ENCODE measurements at regions not wholly inside any gene's neighbourhood (a gene's known extent, or its start where the extent isn't known, plus 50 kb on each side); places are given as distances from the start of the nearest gene placed in this dataset.
"Not testable (repeated sequence)": the region's sequence is repeated elsewhere in the genome, so short reads cannot be mapped to it uniquely, and the experiment has no call there.

DNA sequence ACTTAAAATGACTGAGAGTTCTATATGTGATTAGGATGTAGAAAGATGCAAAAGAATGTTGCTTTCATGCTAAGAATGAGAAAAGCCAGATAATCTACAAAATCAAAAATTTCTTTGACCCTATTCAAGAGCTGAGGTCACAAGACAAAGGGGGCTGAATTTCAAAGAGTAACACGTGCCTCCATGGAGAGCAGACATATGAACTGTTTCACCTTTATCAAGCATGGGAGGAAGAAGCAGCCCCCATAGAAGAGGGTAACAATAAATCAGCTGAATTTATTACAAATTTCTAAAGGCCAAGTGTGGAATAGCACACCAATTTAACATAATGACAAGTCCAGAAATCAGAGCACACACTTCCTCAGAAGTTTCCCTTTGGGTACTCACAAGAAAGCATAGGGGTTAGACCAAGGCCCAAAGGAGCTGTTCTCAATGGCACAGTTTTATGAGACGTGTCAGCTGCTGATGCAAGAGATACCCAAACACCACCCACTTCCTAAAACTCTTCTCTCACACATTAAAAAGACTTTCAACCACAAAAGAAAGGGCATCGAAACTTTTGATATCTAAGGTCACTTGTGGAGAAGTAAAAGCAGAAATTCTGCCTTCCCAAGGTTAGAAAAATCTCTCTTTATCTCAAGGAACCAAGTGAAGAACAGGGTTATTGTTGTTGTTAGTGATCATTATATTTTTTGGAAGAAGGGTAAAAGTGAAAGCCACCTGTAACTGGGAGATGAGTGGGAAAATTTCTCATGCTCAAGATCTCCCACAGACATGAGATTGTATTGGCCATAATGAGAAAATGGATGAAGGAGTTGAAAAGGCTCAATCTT, 950.1 kb downstream of the TRIB2 start:
- H3K4me1 Mint-ChIP-seq: peaks cover 3% of the 10 kb centered on the region
- H3K4me3 Mint-ChIP-seq: no peak overlapping the region
- H3K9me3 Mint-ChIP-seq: peaks cover 7% of the 10 kb centered on the region
- no peaks in the 10 kb centered on the region for H3K27me3 Mint-ChIP-seq
- H3K27ac Mint-ChIP-seq: no peak overlapping the region
- no peak for ATAC-seq (ENCODE audit: low read depth)
- DNase-seq: no peak
- POLR2A ChIA-PET: no interaction called here
- no peaks in the 10 kb centered on the region for H3K36me3 Mint-ChIP-seq

GRCh38 chr2:13667415-13667757, 950.6 kb downstream of the TRIB2 start:
- Mint-ChIP-seq H3K4me3 (no peak overlapping the region), H3K36me3 (no peaks in the 10 kb centered on the region), H3K9me3 (peaks cover 7% of the 10 kb centered on the region), H3K4me1 (peaks cover 3% of the 10 kb centered on the region), H3K27ac (no peak overlapping the region), H3K27me3 (no peaks in the 10 kb centered on the region)
- ATAC-seq (ENCODE audit: low read depth): no peak
- POLR2A ChIA-PET: no interaction called here
- DNase-seq: no peak

DNA sequence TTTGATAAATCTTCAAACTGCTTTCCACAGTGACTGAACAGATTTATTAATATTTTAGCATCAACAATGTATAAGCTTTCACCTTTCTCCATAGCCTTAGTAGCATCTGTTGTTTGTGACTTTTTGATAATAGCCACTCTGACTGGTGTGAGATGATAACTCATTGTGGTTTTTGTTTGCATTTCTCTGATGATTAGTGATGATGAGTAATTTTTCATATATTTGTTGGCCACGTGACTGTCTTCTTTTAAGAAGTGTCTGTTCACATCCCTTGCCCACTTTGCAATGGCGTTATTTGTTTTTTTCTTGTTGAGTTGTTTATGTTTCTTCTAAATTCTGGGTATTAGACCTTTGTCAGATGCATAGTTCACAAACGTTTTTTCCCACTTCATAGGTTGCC, 952.9 kb downstream of the TRIB2 start:
- POLR2A ChIA-PET: no interaction called here
- Mint-ChIP-seq H3K9me3 (peaks cover 4% of the 10 kb centered on the region), H3K4me1 (peaks cover 3% of the 10 kb centered on the region), H3K27me3 (no peaks in the 10 kb centered on the region), H3K4me3 (no peak overlapping the region), H3K36me3 (no peaks in the 10 kb centered on the region), H3K27ac (no peak overlapping the region)
- ATAC-seq (ENCODE audit: low read depth): no peak
- no peak for DNase-seq

DNA sequence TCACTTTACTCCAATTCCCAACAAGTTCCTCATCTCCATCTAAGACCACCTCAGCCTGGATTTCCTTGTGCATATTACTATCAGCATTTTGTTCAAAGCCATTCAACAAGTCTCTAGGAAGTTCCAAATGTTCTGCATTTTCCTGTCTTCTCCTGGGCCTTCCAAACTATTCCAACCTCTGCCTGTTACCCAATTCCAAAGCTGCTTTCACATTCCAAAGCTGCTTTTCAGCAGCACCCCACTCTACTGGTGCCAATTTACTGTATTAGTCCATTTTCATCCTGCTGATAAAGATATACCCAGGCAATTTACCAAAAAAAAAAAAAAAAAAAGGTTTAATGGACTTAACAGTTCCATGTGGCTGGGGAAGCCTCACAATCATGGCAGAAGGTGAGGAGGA, 957.1 kb downstream of the TRIB2 start:
- POLR2A ChIA-PET, H3K4me3 Mint-ChIP-seq, H3K36me3 Mint-ChIP-seq: not testable (repeated sequence)

GRCh38 chr2:13676269-13676668, 956.2 kb upstream of the LRATD1 start:
- no peak for ATAC-seq (ENCODE audit: low read depth)
- Mint-ChIP-seq H3K4me1 (no peaks in the 10 kb centered on the region), H3K4me3 (no peak overlapping the region), H3K27me3 (no peaks in the 10 kb centered on the region), H3K9me3 (no peaks in the 10 kb centered on the region), H3K36me3 (no peaks in the 10 kb centered on the region), H3K27ac (no peak overlapping the region)
- POLR2A ChIA-PET: no interaction called here
- DNase-seq: no peak

More for the DNA sequence above, 957.1 kb downstream of the TRIB2 start:
- H3K4me1 Mint-ChIP-seq; ATAC-seq (ENCODE audit: low read depth); H3K27me3 Mint-ChIP-seq; H3K27ac Mint-ChIP-seq; H3K9me3 Mint-ChIP-seq; DNase-seq: not testable (repeated sequence)

DNA sequence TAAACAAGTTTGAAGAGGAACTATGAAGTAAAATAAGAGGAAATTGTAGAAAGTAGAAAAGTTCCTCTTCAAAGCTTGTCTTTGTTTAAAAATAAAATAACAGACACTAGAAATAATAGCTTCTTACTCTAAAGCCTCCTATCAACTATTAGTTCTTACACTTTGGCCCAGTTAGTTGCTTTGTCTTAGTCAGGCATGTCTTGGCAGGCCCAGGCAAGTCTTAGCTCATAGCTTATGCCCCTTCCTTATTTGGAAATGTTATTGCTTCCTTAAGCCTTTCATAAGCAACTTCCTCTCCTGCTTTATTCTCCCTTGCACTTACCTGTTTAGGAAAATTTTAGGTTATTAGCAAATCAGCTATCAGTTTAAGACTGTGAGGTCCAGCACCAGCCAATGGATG, 950.6 kb upstream of the LRATD1 start:
- ATAC-seq (ENCODE audit: low read depth) (no peak), DNase-seq (no peak)
- no peaks in the 10 kb centered on the region for H3K36me3 Mint-ChIP-seq
- POLR2A ChIA-PET: no interaction called here
- no peak overlapping the region for H3K4me3 Mint-ChIP-seq
- H3K4me1 Mint-ChIP-seq: no peaks in the 10 kb centered on the region
- H3K27me3 Mint-ChIP-seq: no peaks in the 10 kb centered on the region
- H3K9me3 Mint-ChIP-seq: peaks cover 5% of the 10 kb centered on the region
- H3K27ac Mint-ChIP-seq: no peak overlapping the region

GRCh38 chr2:13682540-13683272, 949.8 kb upstream of the LRATD1 start:
- Mint-ChIP-seq H3K27ac (no peak overlapping the region), H3K9me3 (peaks cover 5% of the 10 kb centered on the region), H3K4me1 (no peaks in the 10 kb centered on the region), H3K27me3 (no peaks in the 10 kb centered on the region), H3K4me3 (no peak overlapping the region), H3K36me3 (no peaks in the 10 kb centered on the region)
- POLR2A ChIA-PET: no interaction called here
- DNase-seq (no peak), ATAC-seq (ENCODE audit: low read depth) (no peak)

- H3K9me3 Mint-ChIP-seq: peaks cover 5% of the 10 kb centered on the region
- H3K27me3 Mint-ChIP-seq: no peaks in the 10 kb centered on the region
- no peak for ATAC-seq (ENCODE audit: low read depth)
- POLR2A ChIA-PET: no interaction called here
- no peaks in the 10 kb centered on the region for H3K4me1 Mint-ChIP-seq
- H3K36me3 Mint-ChIP-seq: no peaks in the 10 kb centered on the region
- no peak for DNase-seq
- H3K4me3 Mint-ChIP-seq: no peak overlapping the region
- no peak overlapping the region for H3K27ac Mint-ChIP-seq
These were observed 946.3 kb upstream of the LRATD1 start for GRCh38 chr2:13686262-13686661.

- no peak for ATAC-seq (ENCODE audit: low read depth)
These were observed 937.8 kb upstream of the LRATD1 start for GRCh38 chr2:13694673-13695072.

DNA sequence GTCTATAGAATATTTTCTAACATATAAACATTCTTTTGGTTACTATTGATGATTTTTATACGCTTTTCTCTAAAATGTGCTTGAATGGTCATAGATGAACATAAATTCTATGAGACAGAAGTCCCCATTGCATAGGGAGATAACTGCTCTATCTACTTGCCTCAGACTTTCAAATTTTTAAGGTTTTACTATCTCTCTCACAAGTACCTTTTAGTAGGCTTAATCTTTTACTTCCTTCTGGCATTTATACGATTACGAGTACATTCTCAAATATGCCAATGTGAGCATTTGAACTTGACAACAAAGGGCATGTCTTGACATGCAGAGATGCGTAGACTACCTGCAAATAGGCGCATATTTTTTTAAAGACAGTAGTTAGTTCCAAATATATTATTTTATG, 935.9 kb upstream of the LRATD1 start:
- H3K27me3 Mint-ChIP-seq: no peaks in the 10 kb centered on the region
- no peaks in the 10 kb centered on the region for H3K36me3 Mint-ChIP-seq
- DNase-seq (no peak), ATAC-seq (ENCODE audit: low read depth) (no peak)
- POLR2A ChIA-PET: no interaction called here
- H3K27ac Mint-ChIP-seq: no peak overlapping the region
- no peaks in the 10 kb centered on the region for H3K9me3 Mint-ChIP-seq
- H3K4me3 Mint-ChIP-seq: no peak overlapping the region
- no peaks in the 10 kb centered on the region for H3K4me1 Mint-ChIP-seq

More at GRCh38 chr2:13694673-13695072, 937.8 kb upstream of the LRATD1 start:
- Mint-ChIP-seq H3K36me3 (no peaks in the 10 kb centered on the region), H3K27me3 (no peaks in the 10 kb centered on the region), H3K4me1 (no peaks in the 10 kb centered on the region), H3K27ac (no peak overlapping the region), H3K9me3 (no peaks in the 10 kb centered on the region), H3K4me3 (no peak overlapping the region)
- DNase-seq: no peak
- POLR2A ChIA-PET: no interaction called here

DNA sequence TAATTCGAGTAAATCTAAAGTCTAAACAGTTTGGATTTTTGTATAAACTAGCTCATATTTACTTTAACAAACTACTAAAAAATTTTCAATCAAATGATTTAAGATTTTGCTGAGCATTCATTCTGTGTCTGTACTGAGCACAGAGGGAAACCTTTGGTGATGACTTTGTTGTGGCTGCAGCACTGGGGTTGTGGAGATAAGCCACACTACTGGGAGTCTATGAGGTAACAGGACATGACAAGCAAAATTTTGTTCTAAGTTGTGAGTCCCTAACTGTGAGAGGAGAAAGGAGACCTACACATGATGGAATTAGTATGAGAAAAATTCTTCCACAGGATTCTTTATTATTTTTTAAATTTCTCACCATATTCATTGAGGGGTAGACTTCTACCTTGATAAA, 933.7 kb upstream of the LRATD1 start:
- Mint-ChIP-seq H3K27me3 (no peaks in the 10 kb centered on the region), H3K9me3 (peaks cover 2% of the 10 kb centered on the region), H3K36me3 (no peaks in the 10 kb centered on the region), H3K4me1 (peaks cover 2% of the 10 kb centered on the region), H3K27ac (no peak overlapping the region), H3K4me3 (no peak overlapping the region)
- ATAC-seq (ENCODE audit: low read depth): no peak
- POLR2A ChIA-PET: no interaction called here
- DNase-seq: no peak

DNA sequence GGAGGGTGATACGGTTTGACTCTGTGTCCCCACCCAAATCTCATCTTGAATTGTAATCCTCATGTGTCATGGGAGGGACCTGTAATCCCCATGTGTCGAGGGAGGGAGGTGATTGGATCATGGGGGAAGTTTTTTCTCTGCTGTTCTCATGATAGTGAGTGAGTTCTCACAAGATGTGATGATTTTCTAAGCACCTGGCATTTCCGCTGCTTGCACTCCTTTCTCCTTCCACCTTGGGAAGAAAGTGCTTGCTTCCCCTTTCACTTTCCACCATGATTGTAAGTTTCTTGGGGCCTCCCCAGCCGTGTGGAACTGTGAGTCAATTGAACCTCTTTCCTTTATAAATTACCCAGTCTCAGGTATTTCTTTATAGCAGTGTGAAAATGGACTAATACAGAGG, 932.6 kb upstream of the LRATD1 start:
- ATAC-seq (ENCODE audit: low read depth); H3K9me3 Mint-ChIP-seq; H3K27ac Mint-ChIP-seq; H3K4me3 Mint-ChIP-seq; H3K4me1 Mint-ChIP-seq; DNase-seq; POLR2A ChIA-PET; H3K36me3 Mint-ChIP-seq; H3K27me3 Mint-ChIP-seq: not testable (repeated sequence)

- Mint-ChIP-seq H3K27ac (no peak overlapping the region), H3K36me3 (no peaks in the 10 kb centered on the region), H3K9me3 (peaks cover 6% of the 10 kb centered on the region), H3K4me1 (no peaks in the 10 kb centered on the region), H3K4me3 (no peak overlapping the region), H3K27me3 (no peaks in the 10 kb centered on the region)
- POLR2A ChIA-PET: no interaction called here
- no peak for ATAC-seq (ENCODE audit: low read depth)
- DNase-seq: no peak
These were observed 921.4 kb upstream of the LRATD1 start for GRCh38 chr2:13711154-13711553.

DNA sequence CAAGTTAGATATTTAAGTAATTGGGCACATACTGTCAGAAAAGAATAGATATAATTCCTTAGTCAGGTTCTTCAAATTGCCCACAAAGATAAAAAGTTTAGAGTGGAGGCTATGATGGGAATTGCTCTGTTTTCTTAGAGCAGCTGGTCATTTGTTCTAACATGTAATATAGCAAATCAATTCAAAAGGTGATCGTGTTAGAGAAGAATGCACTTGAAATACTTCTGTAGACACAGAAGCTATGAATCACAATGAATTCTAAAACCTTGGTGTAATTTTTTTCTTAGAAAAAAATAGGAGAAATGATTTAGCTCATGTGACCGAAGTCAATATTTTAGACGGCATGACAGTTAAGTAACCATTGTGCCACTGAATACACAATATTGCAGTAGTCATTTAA, 918.1 kb upstream of the LRATD1 start:
- DNase-seq (no peak), ATAC-seq (ENCODE audit: low read depth) (no peak)
- H3K27ac Mint-ChIP-seq: no peak overlapping the region
- peaks cover 3% of the 10 kb centered on the region for H3K9me3 Mint-ChIP-seq
- POLR2A ChIA-PET: no interaction called here
- no peaks in the 10 kb centered on the region for H3K27me3 Mint-ChIP-seq
- no peak overlapping the region for H3K4me3 Mint-ChIP-seq
- no peaks in the 10 kb centered on the region for H3K36me3 Mint-ChIP-seq
- no peaks in the 10 kb centered on the region for H3K4me1 Mint-ChIP-seq
